HG02884 (cell line): ENCODE measurements at regions not wholly inside any gene's neighbourhood (a gene's known extent, or its start where the extent isn't known, plus 50 kb on each side); places are given as distances from the start of the nearest gene placed in this dataset.
A peak's percentile ranks its signal among the peaks of the same experiment; 100 is the strongest.
"Not testable (repeated sequence)": the region's sequence is repeated elsewhere in the genome, so short reads cannot be mapped to it uniquely, and the experiment has no call there.

Experiments used
- ATAC-seq: cut with Tn5 transposase; IDR thresholded peaks from one replicate; pipeline ENCODE4 v1.9.1; 2021; ENCODE audit warnings: mild to moderate bottlenecking, moderate library complexity; ENCODE audit not compliant: unreplicated experiment

GRCh38 chr7:142698429-142698828 is 50.8 kb upstream of the PRSS1 start:
- ATAC-seq, result no peak

GRCh38 chr7:142697270-142697669 is 52.0 kb upstream of the PRSS1 start:
- no peak for ATAC-seq

GRCh38 chr7:142696456-142697179 is 52.7 kb upstream of the PRSS1 start:
- ATAC-seq, result no peak

- no peak for ATAC-seq
These were observed 55.4 kb upstream of the PRSS1 start for GRCh38 chr7:142693911-142694310.

GRCh38 chr7:142690554-142691182 is 58.6 kb upstream of the PRSS1 start:
- ATAC-seq, result no peak

- ATAC-seq, result no peak
These were observed 59.7 kb upstream of the PRSS1 start for GRCh38 chr7:142689439-142690120.

- no peak for ATAC-seq
These were observed 63.3 kb upstream of the PRSS1 start for GRCh38 chr7:142685877-142686508.

- ATAC-seq, result no peak
These were observed 67.8 kb upstream of the PRSS1 start for GRCh38 chr7:142681314-142682092.

- ATAC-seq, result no peak
These were observed 77.8 kb upstream of the PRSS1 start for GRCh38 chr7:142671506-142671905.

GRCh38 chr7:142670511-142670910 is 78.8 kb upstream of the PRSS1 start:
- no peak for ATAC-seq

- no peak for ATAC-seq
These were observed 80.1 kb upstream of the PRSS1 start for GRCh38 chr7:142669074-142669654.

- no peak for ATAC-seq
These were observed 80.8 kb upstream of the PRSS1 start for GRCh38 chr7:142668495-142668894.

- no peak for ATAC-seq
These were observed 91.9 kb upstream of the PRSS1 start for GRCh38 chr7:142657376-142657775.

- ATAC-seq, result no peak
These were observed 94.9 kb upstream of the PRSS1 start for GRCh38 chr7:142654398-142654797.

- peak; percentile 78 for ATAC-seq
These were observed 101.5 kb upstream of the PRSS1 start for GRCh38 chr7:142647749-142648148.

- ATAC-seq, result no peak
These were observed 102.7 kb upstream of the PRSS1 start for GRCh38 chr7:142646386-142647140.

- no peak for ATAC-seq
These were observed 103.5 kb upstream of the PRSS1 start for GRCh38 chr7:142645777-142646176.

GRCh38 chr7:142642316-142642715 is 107.0 kb upstream of the PRSS1 start:
- ATAC-seq, result no peak

GRCh38 chr7:142641252-142641651 is 108.0 kb upstream of the PRSS1 start:
- not testable (repeated sequence) for ATAC-seq

GRCh38 chr7:142638581-142638980 is 110.7 kb upstream of the PRSS1 start:
- ATAC-seq, result no peak
